HCT116 (cell line): ENCODE measurements at regions not wholly inside any gene's neighbourhood (a gene's known extent, or its start where the extent isn't known, plus 50 kb on each side); places are given as distances from the start of the nearest gene placed in this dataset.

Experiments used
- CEBPB ChIP-seq: IDR thresholded peaks from 2 replicates; pipeline ENCODE4 v1.6.1; 2012; ENCODE audit warnings: low read depth
- EZH2 ChIP-seq: fragments of 200-600 bp; sonication (generic); IDR thresholded peaks from 2 replicates; pipeline ENCODE4 v1.6.1; 2017; ENCODE audit warnings: antibody characterized with exemption, mixed run types
- FOSL1 ChIP-seq: IDR thresholded peaks from 2 replicates; pipeline ENCODE4 v1.6.1; 2012; ENCODE audit warnings: low read depth
- POLR2A ChIP-seq: IDR thresholded peaks from 2 replicates; pipeline ENCODE4 v1.7.0; 2011; ENCODE audit warnings: borderline replicate concordance; ENCODE audit not compliant: insufficient read depth, insufficient read length; ENCODE audit errors: extremely low read depth
- SIN3A ChIP-seq: IDR thresholded peaks from 2 replicates; pipeline ENCODE4 v1.6.1; 2012; ENCODE audit warnings: low read depth
- SRF ChIP-seq: IDR thresholded peaks from 2 replicates; pipeline ENCODE4 v1.6.1; 2012; ENCODE audit warnings: low read depth
- TCF7L2 ChIP-seq: IDR thresholded peaks from 2 replicates; pipeline ENCODE4 v1.7.0; 2011; ENCODE audit warnings: borderline replicate concordance, inconsistent platforms; ENCODE audit not compliant: insufficient read depth, insufficient read length; ENCODE audit errors: extremely low read depth
- ZFX ChIP-seq: fragments of 450-650 bp; IDR thresholded peaks from 2 replicates; pipeline ENCODE4 v1.6.1; 2017
- ZNF274 ChIP-seq: fragments of 200-500 bp; sonication (Bioruptor generic); IDR thresholded peaks from 2 replicates; pipeline ENCODE4 v1.6.1; 2014; ENCODE audit warnings: mild to moderate bottlenecking, low read depth, low read length, inconsistent platforms
- TF ChIP-seq, protein P1 (sequence below), 3 experiments: fragments of 200-600 bp in 1 of 3; sonication (generic) in 1 of 3; IDR thresholded peaks in 2 of 3; conservative IDR thresholded peaks in 1 of 3; 2 replicates each; pipeline ENCODE4 v1.5.1; 2012 to 2017; ENCODE audit warnings: low read depth in 2 of 3, low read length in 2 of 3, antibody characterized with exemption in 1 of 3, borderline replicate concordance in 1 of 3, control low read depth in 1 of 3, mild to moderate bottlenecking in 1 of 3, mixed read lengths in 1 of 3, mixed run types in 1 of 3, moderate library complexity in 1 of 3; ENCODE audit not compliant: insufficient read depth in 1 of 3
- TF ChIP-seq, protein P2 (sequence below): IDR thresholded peaks from 2 replicates; pipeline ENCODE4 v1.6.1; 2011; ENCODE audit warnings: mild to moderate bottlenecking, low read length, moderate library complexity; ENCODE audit not compliant: insufficient replicate concordance; ENCODE audit errors: extremely low read depth
- TF ChIP-seq, protein P3 (sequence below): IDR thresholded peaks from 2 replicates; pipeline ENCODE4 v1.6.1; 2012; ENCODE audit warnings: low read depth
- TF ChIP-seq, protein P4 (sequence below): IDR thresholded peaks from 2 replicates; pipeline ENCODE4 v1.6.1; 2012

DNA sequence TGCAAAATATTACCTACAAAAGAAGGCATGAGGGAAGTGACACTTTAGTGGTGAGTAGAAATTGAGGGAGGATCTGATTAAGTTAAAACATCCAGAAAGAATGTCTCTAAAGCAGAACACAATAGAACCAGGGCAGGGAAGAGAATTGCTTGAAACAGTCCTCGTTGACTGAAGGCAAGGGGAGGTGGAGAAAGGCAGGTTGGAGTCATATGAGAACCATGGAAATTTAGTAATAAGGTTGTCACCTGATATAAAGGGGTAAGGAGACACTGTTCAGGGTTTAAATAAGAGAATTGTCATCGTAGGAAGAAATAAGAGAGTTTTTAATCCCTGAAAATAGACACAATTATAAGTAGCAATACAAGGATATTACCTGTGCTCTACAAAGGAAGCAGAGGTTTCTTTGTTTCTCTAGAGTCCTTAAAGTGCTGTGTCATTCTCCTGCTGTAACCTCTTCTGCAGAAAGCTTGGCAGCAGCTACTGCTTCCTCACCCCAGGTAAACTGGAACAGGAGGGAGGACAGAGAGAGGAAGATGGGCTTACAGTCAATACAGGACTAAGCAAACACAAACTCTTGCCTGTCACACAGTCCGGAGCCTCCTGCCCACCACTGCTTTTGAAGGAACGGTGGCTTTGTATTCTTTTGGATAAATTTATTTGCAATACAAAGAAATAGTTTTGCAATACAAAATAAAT, 258.4 kb downstream of the PPARGC1A start:
- TF ChIP-seq POLR2A: no peak
- TF ChIP-seq, protein P1, sequence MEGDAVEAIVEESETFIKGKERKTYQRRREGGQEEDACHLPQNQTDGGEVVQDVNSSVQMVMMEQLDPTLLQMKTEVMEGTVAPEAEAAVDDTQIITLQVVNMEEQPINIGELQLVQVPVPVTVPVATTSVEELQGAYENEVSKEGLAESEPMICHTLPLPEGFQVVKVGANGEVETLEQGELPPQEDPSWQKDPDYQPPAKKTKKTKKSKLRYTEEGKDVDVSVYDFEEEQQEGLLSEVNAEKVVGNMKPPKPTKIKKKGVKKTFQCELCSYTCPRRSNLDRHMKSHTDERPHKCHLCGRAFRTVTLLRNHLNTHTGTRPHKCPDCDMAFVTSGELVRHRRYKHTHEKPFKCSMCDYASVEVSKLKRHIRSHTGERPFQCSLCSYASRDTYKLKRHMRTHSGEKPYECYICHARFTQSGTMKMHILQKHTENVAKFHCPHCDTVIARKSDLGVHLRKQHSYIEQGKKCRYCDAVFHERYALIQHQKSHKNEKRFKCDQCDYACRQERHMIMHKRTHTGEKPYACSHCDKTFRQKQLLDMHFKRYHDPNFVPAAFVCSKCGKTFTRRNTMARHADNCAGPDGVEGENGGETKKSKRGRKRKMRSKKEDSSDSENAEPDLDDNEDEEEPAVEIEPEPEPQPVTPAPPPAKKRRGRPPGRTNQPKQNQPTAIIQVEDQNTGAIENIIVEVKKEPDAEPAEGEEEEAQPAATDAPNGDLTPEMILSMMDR (IDR thresholded peaks at IDR 0.05 in 2 of 3, conservative IDR thresholded peaks at IDR 0.05 in 1 of 3; ENCODE audit: borderline replicate concordance in 1 of 3, insufficient read depth in 1 of 3, low read depth in 2 of 3, low read length in 2 of 3): no peak
- TF ChIP-seq, protein P2, sequence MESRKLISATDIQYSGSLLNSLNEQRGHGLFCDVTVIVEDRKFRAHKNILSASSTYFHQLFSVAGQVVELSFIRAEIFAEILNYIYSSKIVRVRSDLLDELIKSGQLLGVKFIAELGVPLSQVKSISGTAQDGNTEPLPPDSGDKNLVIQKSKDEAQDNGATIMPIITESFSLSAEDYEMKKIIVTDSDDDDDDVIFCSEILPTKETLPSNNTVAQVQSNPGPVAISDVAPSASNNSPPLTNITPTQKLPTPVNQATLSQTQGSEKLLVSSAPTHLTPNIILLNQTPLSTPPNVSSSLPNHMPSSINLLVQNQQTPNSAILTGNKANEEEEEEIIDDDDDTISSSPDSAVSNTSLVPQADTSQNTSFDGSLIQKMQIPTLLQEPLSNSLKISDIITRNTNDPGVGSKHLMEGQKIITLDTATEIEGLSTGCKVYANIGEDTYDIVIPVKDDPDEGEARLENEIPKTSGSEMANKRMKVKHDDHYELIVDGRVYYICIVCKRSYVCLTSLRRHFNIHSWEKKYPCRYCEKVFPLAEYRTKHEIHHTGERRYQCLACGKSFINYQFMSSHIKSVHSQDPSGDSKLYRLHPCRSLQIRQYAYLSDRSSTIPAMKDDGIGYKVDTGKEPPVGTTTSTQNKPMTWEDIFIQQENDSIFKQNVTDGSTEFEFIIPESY: no peak
- TF ChIP-seq, protein P3, sequence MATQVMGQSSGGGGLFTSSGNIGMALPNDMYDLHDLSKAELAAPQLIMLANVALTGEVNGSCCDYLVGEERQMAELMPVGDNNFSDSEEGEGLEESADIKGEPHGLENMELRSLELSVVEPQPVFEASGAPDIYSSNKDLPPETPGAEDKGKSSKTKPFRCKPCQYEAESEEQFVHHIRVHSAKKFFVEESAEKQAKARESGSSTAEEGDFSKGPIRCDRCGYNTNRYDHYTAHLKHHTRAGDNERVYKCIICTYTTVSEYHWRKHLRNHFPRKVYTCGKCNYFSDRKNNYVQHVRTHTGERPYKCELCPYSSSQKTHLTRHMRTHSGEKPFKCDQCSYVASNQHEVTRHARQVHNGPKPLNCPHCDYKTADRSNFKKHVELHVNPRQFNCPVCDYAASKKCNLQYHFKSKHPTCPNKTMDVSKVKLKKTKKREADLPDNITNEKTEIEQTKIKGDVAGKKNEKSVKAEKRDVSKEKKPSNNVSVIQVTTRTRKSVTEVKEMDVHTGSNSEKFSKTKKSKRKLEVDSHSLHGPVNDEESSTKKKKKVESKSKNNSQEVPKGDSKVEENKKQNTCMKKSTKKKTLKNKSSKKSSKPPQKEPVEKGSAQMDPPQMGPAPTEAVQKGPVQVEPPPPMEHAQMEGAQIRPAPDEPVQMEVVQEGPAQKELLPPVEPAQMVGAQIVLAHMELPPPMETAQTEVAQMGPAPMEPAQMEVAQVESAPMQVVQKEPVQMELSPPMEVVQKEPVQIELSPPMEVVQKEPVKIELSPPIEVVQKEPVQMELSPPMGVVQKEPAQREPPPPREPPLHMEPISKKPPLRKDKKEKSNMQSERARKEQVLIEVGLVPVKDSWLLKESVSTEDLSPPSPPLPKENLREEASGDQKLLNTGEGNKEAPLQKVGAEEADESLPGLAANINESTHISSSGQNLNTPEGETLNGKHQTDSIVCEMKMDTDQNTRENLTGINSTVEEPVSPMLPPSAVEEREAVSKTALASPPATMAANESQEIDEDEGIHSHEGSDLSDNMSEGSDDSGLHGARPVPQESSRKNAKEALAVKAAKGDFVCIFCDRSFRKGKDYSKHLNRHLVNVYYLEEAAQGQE: no peak
- no peak for TF ChIP-seq ZFX
- no peak for TF ChIP-seq ZNF274
- TF ChIP-seq FOSL1: no peak
- no peak for TF ChIP-seq CEBPB
- no peak for TF ChIP-seq TCF7L2
- no peak for TF ChIP-seq EZH2
- TF ChIP-seq SIN3A: no peak
- TF ChIP-seq, protein P4, sequence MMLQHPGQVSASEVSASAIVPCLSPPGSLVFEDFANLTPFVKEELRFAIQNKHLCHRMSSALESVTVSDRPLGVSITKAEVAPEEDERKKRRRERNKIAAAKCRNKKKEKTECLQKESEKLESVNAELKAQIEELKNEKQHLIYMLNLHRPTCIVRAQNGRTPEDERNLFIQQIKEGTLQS: no peak
- no peak for TF ChIP-seq SRF
